HAP-1 (cell line): ENCODE measurements at regions not wholly inside any gene's neighbourhood (a gene's known extent, or its start where the extent isn't known, plus 50 kb on each side); places are given as distances from the start of the nearest gene placed in this dataset.
"Not testable (repeated sequence)": the region's sequence is repeated elsewhere in the genome, so short reads cannot be mapped to it uniquely, and the experiment has no call there.

ENCODE experiments used
- DNase-seq, 2 experiments: peaks; one replicate each; pipeline ENCODE4 v3.0.0-alpha.2; 2016 to 2020; ENCODE audit warnings: low spot score in 2 of 2
- H3K27me3 ChIP-seq: fragments of 250-450 bp; sonication (Bioruptor Pico); 2 replicates; pipeline ENCODE4 v1.5.1; 2020; ENCODE audit warnings: low read depth, mild to moderate bottlenecking, moderate library complexity
- H3K36me3 ChIP-seq: fragments of 250-450 bp; sonication (Bioruptor Pico); replicated peaks from 2 replicates; pipeline ENCODE4 v1.5.1; 2020; ENCODE audit warnings: mild to moderate bottlenecking
- H3K4me1 ChIP-seq: fragments of 250-450 bp; sonication (Bioruptor Pico); 2 replicates; pipeline ENCODE4 v1.5.1; 2020; ENCODE audit warnings: mild to moderate bottlenecking
- H3K4me3 ChIP-seq: fragments of 250-450 bp; sonication (Bioruptor Pico); 2 replicates; pipeline ENCODE4 v1.5.1; 2020; ENCODE audit warnings: mild to moderate bottlenecking, moderate library complexity
- H3K9me3 ChIP-seq: fragments of 250-450 bp; sonication (Bioruptor Pico); 2 replicates; pipeline ENCODE4 v1.5.1; 2020; ENCODE audit warnings: mild to moderate bottlenecking, moderate library complexity
- in situ Hi-C: fragments of 300-500 bp; cut with MboI; formaldehyde crosslinking; loops from 3 replicates; pipeline ENCODE4 v1.14.3; 2020; ENCODE audit warnings: low sequenced_read_pairs, inconsistent platforms, mixed read lengths

GRCh38 chr2:39585531-39585930 is 80.2 kb upstream of the TMEM178A start:
- DNase-seq, H3K4me1 ChIP-seq, H3K9me3 ChIP-seq, H3K36me3 ChIP-seq, in situ Hi-C loops, H3K4me3 ChIP-seq, H3K27me3 ChIP-seq: not testable (repeated sequence)

GRCh38 chr2:39587168-39587567 is 78.5 kb upstream of the TMEM178A start:
- Histone ChIP-seq H3K4me3 (no peak overlapping the region), H3K36me3 (no peaks in the 10 kb centered on the region), H3K4me1 (no peaks in the 10 kb centered on the region), H3K9me3 (no peaks in the 10 kb centered on the region), H3K27me3 (no peaks in the 10 kb centered on the region)
- no peak for DNase-seq
- in situ Hi-C loops = no loop called here

DNA sequence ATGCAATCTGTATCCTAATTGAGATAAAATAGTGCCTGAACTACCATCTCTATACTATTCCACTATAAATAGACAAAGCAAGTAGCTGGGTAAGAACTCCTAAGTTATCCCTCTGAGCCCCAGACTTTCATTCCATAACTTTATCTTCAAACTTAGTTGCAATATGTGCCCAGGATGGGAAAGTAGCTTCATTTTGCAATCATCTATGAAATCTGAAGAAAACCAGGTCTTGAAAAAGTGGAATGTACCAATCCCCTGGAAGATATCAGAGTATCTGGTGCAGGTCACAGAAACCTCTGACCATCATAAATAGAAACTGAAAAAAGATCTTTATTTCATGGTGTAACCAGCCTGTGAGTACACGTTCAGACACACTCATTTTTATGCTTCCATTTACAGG is 78.1 kb upstream of the TMEM178A start:
- Histone ChIP-seq H3K36me3 (no peaks in the 10 kb centered on the region), H3K27me3 (no peaks in the 10 kb centered on the region), H3K9me3 (no peaks in the 10 kb centered on the region), H3K4me3 (no peak overlapping the region), H3K4me1 (no peaks in the 10 kb centered on the region)
- in situ Hi-C loops = no loop called here
- DNase-seq = no peak

DNA sequence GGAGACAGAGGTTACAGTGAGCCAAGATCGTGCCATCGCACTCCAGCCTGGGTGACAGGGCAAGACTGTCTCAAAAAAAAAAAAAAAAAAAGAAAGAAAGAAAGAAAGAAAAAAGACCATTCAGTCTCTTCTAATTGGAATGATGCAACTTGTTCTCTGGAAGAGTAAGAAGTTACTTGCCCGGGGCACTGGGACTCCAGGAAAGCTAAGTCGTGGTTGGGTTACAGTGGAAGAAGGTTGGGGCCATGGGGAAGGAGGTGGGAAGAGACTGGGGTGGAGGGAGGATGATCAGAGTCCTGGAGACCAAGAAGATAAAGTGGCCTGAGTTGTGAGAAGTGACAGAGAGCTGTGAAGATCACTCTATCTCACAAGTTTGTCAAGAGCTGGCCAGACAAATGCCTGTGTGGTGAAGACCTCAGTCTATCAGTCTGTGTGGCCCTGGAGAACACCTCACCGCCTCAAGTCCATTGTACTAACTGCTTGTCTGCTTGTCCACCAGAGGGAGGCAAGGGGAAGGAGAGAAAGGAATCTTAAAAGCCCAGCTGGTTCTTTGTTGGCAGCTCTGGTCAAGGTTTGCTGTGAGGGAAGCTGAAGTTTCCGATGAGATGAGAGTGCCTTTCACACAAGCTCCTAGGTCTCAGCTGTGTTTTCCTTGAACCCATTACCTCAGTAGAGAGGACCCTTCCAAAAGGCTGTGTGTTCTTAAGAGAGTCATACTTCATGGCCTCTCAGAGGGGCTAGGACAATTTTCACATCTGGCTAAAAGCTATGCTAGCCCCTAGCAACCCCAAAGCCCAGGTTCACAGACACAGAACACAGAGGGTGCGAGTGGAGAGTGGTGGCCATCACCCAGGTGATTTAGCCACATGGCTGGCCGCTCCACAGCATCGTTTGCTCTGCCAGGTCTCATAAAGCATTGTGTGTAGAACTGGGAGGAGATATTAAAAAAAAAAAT is 72.0 kb upstream of the TMEM178A start:
- in situ Hi-C loops = no loop called here
- Histone ChIP-seq H3K9me3 (no peaks in the 10 kb centered on the region), H3K4me3 (no peak overlapping the region), H3K4me1 (peaks cover 15% of the 10 kb centered on the region), H3K27me3 (no peaks in the 10 kb centered on the region), H3K36me3 (no peaks in the 10 kb centered on the region)
- peak; percentile 59 to 73 for DNase-seq

DNA sequence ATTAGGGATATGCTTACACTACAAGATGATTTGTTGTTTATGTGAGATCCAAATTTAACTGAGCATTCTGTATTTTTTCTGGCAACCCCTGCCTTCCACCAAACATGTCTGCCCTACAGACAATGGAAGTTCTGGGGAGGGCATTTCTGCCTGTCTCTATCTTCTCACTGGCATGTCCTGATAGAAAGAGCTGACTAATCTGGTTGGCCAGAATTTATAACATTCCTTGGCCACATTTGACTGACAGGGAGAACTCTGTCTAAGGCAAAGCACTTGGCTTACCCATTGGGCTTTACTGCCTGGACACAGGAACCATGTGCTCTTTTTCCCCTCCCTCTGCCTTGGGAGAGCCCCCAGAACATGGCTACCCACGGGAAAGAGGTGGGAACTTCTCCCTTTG is 70.6 kb upstream of the TMEM178A start:
- no peak for DNase-seq
- Histone ChIP-seq H3K27me3 (no peaks in the 10 kb centered on the region), H3K4me3 (no peak overlapping the region), H3K4me1 (peaks cover 15% of the 10 kb centered on the region), H3K36me3 (no peaks in the 10 kb centered on the region), H3K9me3 (no peaks in the 10 kb centered on the region)
- in situ Hi-C loops = no loop called here

DNA sequence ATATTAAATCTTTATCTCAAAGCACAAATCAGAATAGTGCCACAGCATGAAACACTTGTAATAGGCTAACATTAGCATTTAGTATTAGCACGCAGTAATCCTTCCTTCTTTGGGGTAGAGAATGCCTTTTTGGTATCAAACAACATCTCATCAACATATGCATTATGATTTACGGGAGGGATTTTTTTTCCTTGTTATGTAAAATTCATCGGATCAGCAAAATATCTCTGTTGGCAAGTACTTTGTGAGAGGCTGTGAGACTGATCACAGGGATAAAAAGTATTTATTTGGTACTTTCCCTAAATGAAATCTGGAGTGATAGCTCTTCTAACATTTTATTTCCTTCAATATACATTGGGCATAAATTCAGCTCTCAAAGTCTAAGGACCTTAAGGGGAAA is 68.4 kb upstream of the TMEM178A start:
- H3K36me3 ChIP-seq = no peaks in the 10 kb centered on the region
- in situ Hi-C loops = no loop called here
- peak in 1 of 2 experiments; percentile 76 for DNase-seq

DNA sequence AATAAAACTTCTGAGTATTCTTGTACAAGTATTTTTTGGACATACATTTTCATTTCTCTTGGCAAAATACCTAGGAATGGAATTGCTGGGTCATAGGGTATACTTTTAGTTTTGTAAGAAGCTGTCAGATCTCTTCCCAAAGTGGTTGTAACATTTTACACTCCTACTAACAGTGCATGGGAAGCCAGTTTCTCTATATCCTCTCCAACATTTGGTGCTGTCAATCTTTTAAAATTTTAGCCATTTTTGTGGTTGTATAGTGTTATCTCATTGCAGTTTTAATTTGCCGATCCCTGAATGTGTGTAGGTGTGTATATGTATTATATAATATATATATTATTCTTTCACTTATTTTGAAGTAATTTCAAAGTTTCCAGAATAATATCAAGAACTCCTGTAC is 63.1 kb upstream of the TMEM178A start:
- Histone ChIP-seq H3K9me3 (no peaks in the 10 kb centered on the region), H3K4me3 (no peak overlapping the region), H3K27me3 (no peaks in the 10 kb centered on the region), H3K36me3 (no peaks in the 10 kb centered on the region), H3K4me1 (peaks cover 4% of the 10 kb centered on the region)
- DNase-seq = no peak
- in situ Hi-C loops = no loop called here

More for the DNA sequence above, 68.4 kb upstream of the TMEM178A start:
- no peak overlapping the region for H3K4me3 ChIP-seq
- no peaks in the 10 kb centered on the region for H3K27me3 ChIP-seq
- H3K9me3 ChIP-seq = no peaks in the 10 kb centered on the region
- peaks cover 15% of the 10 kb centered on the region for H3K4me1 ChIP-seq

DNA sequence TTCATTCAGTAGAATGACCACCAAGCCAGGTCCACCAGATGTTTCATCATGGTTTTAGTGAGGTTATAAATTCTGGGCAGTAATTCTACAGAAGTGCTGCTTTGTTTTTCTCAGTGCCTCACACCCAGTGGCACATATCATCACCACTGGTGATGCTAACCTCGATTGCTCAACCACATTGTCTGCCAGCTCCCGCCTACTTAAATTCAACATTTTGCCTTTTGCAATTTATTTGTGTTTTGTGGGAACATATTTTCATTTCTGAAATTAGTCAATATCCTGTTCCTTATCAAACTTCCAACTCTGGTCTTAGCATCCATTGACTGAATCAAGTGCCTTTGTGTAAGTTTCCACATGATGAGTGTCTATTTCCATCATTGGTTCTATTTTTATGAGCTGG is 62.3 kb upstream of the TMEM178A start:
- Histone ChIP-seq H3K4me3 (no peak overlapping the region), H3K9me3 (no peaks in the 10 kb centered on the region), H3K36me3 (no peaks in the 10 kb centered on the region), H3K27me3 (no peaks in the 10 kb centered on the region), H3K4me1 (no peaks in the 10 kb centered on the region)
- DNase-seq = no peak
- in situ Hi-C loops = no loop called here

- DNase-seq = no peak
- H3K9me3 ChIP-seq = no peaks in the 10 kb centered on the region
- no peaks in the 10 kb centered on the region for H3K27me3 ChIP-seq
- H3K4me1 ChIP-seq = peaks cover 7% of the 10 kb centered on the region
- no peak overlapping the region for H3K4me3 ChIP-seq
- no peaks in the 10 kb centered on the region for H3K36me3 ChIP-seq
- in situ Hi-C loops = no loop called here
Observed at GRCh38 chr2:39604866-39605265, 60.9 kb upstream of the TMEM178A start.

GRCh38 chr2:39606585-39606984 is 59.1 kb upstream of the TMEM178A start:
- no peaks in the 10 kb centered on the region for H3K36me3 ChIP-seq
- peaks cover 12% of the 10 kb centered on the region for H3K4me1 ChIP-seq
- no peak for DNase-seq
- no peaks in the 10 kb centered on the region for H3K27me3 ChIP-seq
- H3K9me3 ChIP-seq = no peaks in the 10 kb centered on the region
- H3K4me3 ChIP-seq = no peak overlapping the region
- in situ Hi-C loops = no loop called here

GRCh38 chr2:39607538-39608262 is 58.0 kb upstream of the TMEM178A start:
- Histone ChIP-seq H3K27me3 (no peaks in the 10 kb centered on the region), H3K4me3 (no peak overlapping the region), H3K36me3 (no peaks in the 10 kb centered on the region), H3K4me1 (peaks cover 12% of the 10 kb centered on the region), H3K9me3 (no peaks in the 10 kb centered on the region)
- DNase-seq = no peak
- in situ Hi-C loops = no loop called here

DNA sequence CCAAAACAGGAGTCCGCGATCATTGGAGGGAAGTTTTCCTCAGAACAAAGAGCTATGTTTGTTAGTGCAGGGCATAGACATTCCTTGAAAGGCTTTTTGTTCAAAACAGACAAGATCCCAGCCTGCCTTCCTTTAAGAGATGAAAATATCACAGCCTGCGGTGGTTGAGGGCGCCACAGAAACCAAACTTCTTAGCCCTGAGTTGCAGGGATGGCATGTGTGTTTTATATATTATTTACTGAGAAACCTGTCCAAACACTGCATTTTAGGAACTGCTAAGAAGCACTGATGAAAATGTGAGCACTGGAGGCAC is 57.5 kb upstream of the TMEM178A start:
- Histone ChIP-seq H3K4me1 (peaks cover 12% of the 10 kb centered on the region), H3K4me3 (no peak overlapping the region), H3K27me3 (no peaks in the 10 kb centered on the region), H3K9me3 (no peaks in the 10 kb centered on the region), H3K36me3 (no peaks in the 10 kb centered on the region)
- in situ Hi-C loops = no loop called here
- no peak for DNase-seq

- Histone ChIP-seq H3K27me3 (no peaks in the 10 kb centered on the region), H3K9me3 (no peaks in the 10 kb centered on the region), H3K4me3 (no peak overlapping the region), H3K4me1 (peaks cover 12% of the 10 kb centered on the region), H3K36me3 (no peaks in the 10 kb centered on the region)
- no peak for DNase-seq
- in situ Hi-C loops = no loop called here
Observed at GRCh38 chr2:39608686-39609441, 56.9 kb upstream of the TMEM178A start.

GRCh38 chr2:39609917-39610316 is 55.8 kb upstream of the TMEM178A start:
- Histone ChIP-seq H3K4me3 (no peak overlapping the region), H3K36me3 (no peaks in the 10 kb centered on the region), H3K4me1 (peaks cover 12% of the 10 kb centered on the region), H3K9me3 (no peaks in the 10 kb centered on the region), H3K27me3 (no peaks in the 10 kb centered on the region; the same call in 1 of the 2 replicates)
- DNase-seq = peak; percentile 31 to 61
- in situ Hi-C loops = no loop called here
